DOHH2 (cell line): ENCODE measurements at regions not wholly inside any gene's neighbourhood (a gene's known extent, or its start where the extent isn't known, plus 50 kb on each side); places are given as distances from the start of the nearest gene placed in this dataset.

Experiments used
- H3F3A ChIP-seq: fragments of 200-600 bp; sonication (generic), shearing (Covaris generic); 2 replicates; pipeline ENCODE4 v1.6.0; 2016; ENCODE audit warnings: antibody characterized with exemption, mild to moderate bottlenecking; ENCODE audit not compliant: control insufficient read depth, insufficient read depth
- H3K27ac ChIP-seq: fragments of 200-600 bp; sonication (generic); 2 replicates; pipeline ENCODE4 v1.5.1; 2014; ENCODE audit warnings: low read depth, mild to moderate bottlenecking, low read length, moderate library complexity
- H3K27me3 ChIP-seq: fragments of 200-600 bp; sonication (generic); 2 replicates; pipeline ENCODE4 v1.6.1; 2014; ENCODE audit warnings: mild to moderate bottlenecking, low read length, mixed read lengths; ENCODE audit not compliant: control insufficient read depth
- H3K36me3 ChIP-seq: fragments of 200-600 bp; sonication (generic); 2 replicates; pipeline ENCODE4 v1.6.1; 2014; ENCODE audit warnings: mild to moderate bottlenecking, low read length, moderate library complexity, mixed read lengths; ENCODE audit not compliant: control insufficient read depth
- H3K4me1 ChIP-seq: fragments of 200-600 bp; sonication (generic); 2 replicates; pipeline ENCODE4 v1.6.1; 2014; ENCODE audit warnings: mild to moderate bottlenecking, low read length, mixed read lengths; ENCODE audit not compliant: control insufficient read depth
- H3K4me2 ChIP-seq: fragments of 200-600 bp; sonication (generic); 2 replicates; pipeline ENCODE4 v1.6.0; 2014; ENCODE audit warnings: mild to moderate bottlenecking, low read length, moderate library complexity
- H3K4me3 ChIP-seq: fragments of 200-600 bp; sonication (generic); 2 replicates; pipeline ENCODE4 v1.5.1; 2014; ENCODE audit warnings: mild to moderate bottlenecking, low read length, mixed read lengths
- H3K79me2 ChIP-seq: fragments of 200-600 bp; sonication (generic); 2 replicates; pipeline ENCODE4 v1.6.1; 2014; ENCODE audit warnings: mild to moderate bottlenecking, low read length, mixed read lengths; ENCODE audit not compliant: control insufficient read depth
- H3K9me2 ChIP-seq: fragments of 200-600 bp; sonication (generic); replicated peaks from 2 replicates; pipeline ENCODE4 v1.6.1; 2014; ENCODE audit warnings: mild to moderate bottlenecking, low read length, mixed read lengths; ENCODE audit not compliant: control insufficient read depth
- H3K9me3 ChIP-seq: fragments of 200-600 bp; sonication (generic); 2 replicates; pipeline ENCODE4 v1.6.1; 2014; ENCODE audit warnings: antibody characterized with exemption, low read length, mixed read lengths; ENCODE audit not compliant: control insufficient read depth, insufficient read depth
- H4K20me1 ChIP-seq: fragments of 200-600 bp; sonication (generic); 2 replicates; pipeline ENCODE4 v1.6.0; 2014; ENCODE audit warnings: low read depth, mild to moderate bottlenecking, antibody characterized with exemption, low read length, moderate library complexity; ENCODE audit not compliant: control insufficient read depth, insufficient read depth
- EZH2phosphoT487 ChIP-seq: fragments of 200-600 bp; sonication (generic); IDR thresholded peaks from 2 replicates; pipeline ENCODE4 v1.6.1; 2017; ENCODE audit warnings: borderline replicate concordance, mild to moderate bottlenecking, antibody characterized with exemption, low read length, moderate library complexity, mixed read lengths
- TF ChIP-seq, protein P1 (sequence below): fragments of 200-600 bp; sonication (generic); IDR thresholded peaks from one replicate; pipeline ENCODE4 v1.5.1; 2014; ENCODE audit warnings: antibody characterized with exemption, mild to moderate bottlenecking, low read depth, low read length; ENCODE audit not compliant: poor library complexity, severe bottlenecking

DNA sequence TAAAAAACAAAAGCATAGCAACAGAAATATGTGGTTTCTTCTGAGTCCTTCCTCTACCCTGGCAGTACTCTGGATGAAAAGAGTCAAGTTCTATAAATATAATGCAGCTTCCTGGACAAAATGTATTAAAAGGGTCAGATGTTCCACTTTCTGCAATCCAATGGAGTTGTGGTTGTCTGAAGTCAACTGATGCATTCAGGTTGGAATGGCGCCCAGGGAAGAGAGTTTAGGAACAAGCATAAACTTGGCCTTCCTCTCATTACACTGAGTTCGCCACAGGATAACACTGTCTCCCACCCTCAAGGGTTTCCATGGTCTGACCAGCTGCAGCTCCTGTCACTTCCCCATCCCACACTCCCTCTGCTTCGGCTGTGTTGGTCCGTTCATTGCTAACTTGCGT lies 66.4 kb downstream of the PLEKHG1 start:
- peaks cover 59% of the 10 kb centered on the region for H3K79me2 ChIP-seq

GRCh38 chr6:150667359-150667758 lies 67.7 kb downstream of the PLEKHG1 start:
- H3F3A ChIP-seq: no peaks in the 10 kb centered on the region
- no peaks in the 10 kb centered on the region for H3K9me2 ChIP-seq
- H4K20me1 ChIP-seq: no peaks in the 10 kb centered on the region
- H3K9me3 ChIP-seq: no peaks in the 10 kb centered on the region
- no peaks in the 10 kb centered on the region for H3K27me3 ChIP-seq
- peaks cover 38% of the 10 kb centered on the region for H3K36me3 ChIP-seq
- H3K4me3 ChIP-seq: no peak overlapping the region
- no peak overlapping the region for H3K4me2 ChIP-seq
- no peak overlapping the region for H3K27ac ChIP-seq
- peaks cover 52% of the 10 kb centered on the region for H3K79me2 ChIP-seq
- TF ChIP-seq, protein P1, sequence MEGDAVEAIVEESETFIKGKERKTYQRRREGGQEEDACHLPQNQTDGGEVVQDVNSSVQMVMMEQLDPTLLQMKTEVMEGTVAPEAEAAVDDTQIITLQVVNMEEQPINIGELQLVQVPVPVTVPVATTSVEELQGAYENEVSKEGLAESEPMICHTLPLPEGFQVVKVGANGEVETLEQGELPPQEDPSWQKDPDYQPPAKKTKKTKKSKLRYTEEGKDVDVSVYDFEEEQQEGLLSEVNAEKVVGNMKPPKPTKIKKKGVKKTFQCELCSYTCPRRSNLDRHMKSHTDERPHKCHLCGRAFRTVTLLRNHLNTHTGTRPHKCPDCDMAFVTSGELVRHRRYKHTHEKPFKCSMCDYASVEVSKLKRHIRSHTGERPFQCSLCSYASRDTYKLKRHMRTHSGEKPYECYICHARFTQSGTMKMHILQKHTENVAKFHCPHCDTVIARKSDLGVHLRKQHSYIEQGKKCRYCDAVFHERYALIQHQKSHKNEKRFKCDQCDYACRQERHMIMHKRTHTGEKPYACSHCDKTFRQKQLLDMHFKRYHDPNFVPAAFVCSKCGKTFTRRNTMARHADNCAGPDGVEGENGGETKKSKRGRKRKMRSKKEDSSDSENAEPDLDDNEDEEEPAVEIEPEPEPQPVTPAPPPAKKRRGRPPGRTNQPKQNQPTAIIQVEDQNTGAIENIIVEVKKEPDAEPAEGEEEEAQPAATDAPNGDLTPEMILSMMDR: no peak
- no peak for TF ChIP-seq EZH2phosphoT487
- H3K4me1 ChIP-seq: peaks cover 34% of the 10 kb centered on the region

More for the DNA sequence above, 66.4 kb downstream of the PLEKHG1 start:
- Histone ChIP-seq H3K9me3 (no peaks in the 10 kb centered on the region), H3K4me1 (peaks cover 26% of the 10 kb centered on the region), H3F3A (no peaks in the 10 kb centered on the region), H3K27ac (no peak overlapping the region), H3K27me3 (no peaks in the 10 kb centered on the region), H3K36me3 (peaks cover 40% of the 10 kb centered on the region), H3K4me2 (no peak overlapping the region), H3K9me2 (no peaks in the 10 kb centered on the region), H4K20me1 (no peaks in the 10 kb centered on the region), H3K4me3 (no peak overlapping the region)
- no peak for TF ChIP-seq EZH2phosphoT487
- TF ChIP-seq, protein P1: no peak

GRCh38 chr6:150667977-150668716 lies 68.5 kb downstream of the PLEKHG1 start:
- no peaks in the 10 kb centered on the region for H3K27me3 ChIP-seq
- no peak overlapping the region for H3K4me2 ChIP-seq
- no peak overlapping the region for H3K27ac ChIP-seq
- H3K36me3 ChIP-seq: peaks cover 31% of the 10 kb centered on the region
- no peaks in the 10 kb centered on the region for H3K9me3 ChIP-seq
- peaks cover 52% of the 10 kb centered on the region for H3K79me2 ChIP-seq
- no peak for TF ChIP-seq EZH2phosphoT487
- TF ChIP-seq, protein P1: no peak
- H3K4me1 ChIP-seq: peaks cover 36% of the 10 kb centered on the region
- no peaks in the 10 kb centered on the region for H3F3A ChIP-seq
- no peaks in the 10 kb centered on the region for H3K9me2 ChIP-seq
- H4K20me1 ChIP-seq: no peaks in the 10 kb centered on the region
- no peak overlapping the region for H3K4me3 ChIP-seq
